HepG2 (cell line): ENCODE measurements at regions not wholly inside any gene's neighbourhood (a gene's known extent, or its start where the extent isn't known, plus 50 kb on each side); places are given as distances from the start of the nearest gene placed in this dataset.
A peak's percentile ranks its signal among the peaks of the same experiment; 100 is the strongest.

Experiments used
- ATAC-seq: fragments of 200-7000 bp; cut with Tn5 transposase; 3 replicates; pipeline ENCODE4 v1.9.1; 2020; ENCODE audit warnings: mild to moderate bottlenecking, moderate library complexity
- BruUV-seq: library from RNA; stranded (reverse); fragments of 400-500 nt; replicated peaks from 2 replicates; lab custom pipeline; 2021; lab: Mats Ljungman, UMichigan
- CTCF ChIA-PET: fragments of 300-600 bp; formaldehyde crosslinking; extraction: SDS; loops from one replicate; lab custom pipeline; 2021; ENCODE audit warnings: low total read pairs, inconsistent platforms, low intra/inter-chr PET ratio; lab: Yijun Ruan, JAX
- POLR2A ChIA-PET: fragments of 350-600 bp; sonication (Branson Sonifier 250); formaldehyde crosslinking; loops from one replicate; lab custom pipeline; 2020; ENCODE audit warnings: antibody characterized with exemption, inconsistent platforms; lab: Yijun Ruan, JAX
- DNase-seq: peaks from one replicate; pipeline ENCODE4 v3.0.0-alpha.2; 2015; ENCODE audit warnings: low spot score
- FAIRE-seq: peaks from 3 replicates; lab custom pipeline; 2011; peaks lifted over from hg19 to GRCh38; lab: Jason Lieb, UNC
- H2AFZ ChIP-seq: one replicate; pipeline ENCODE4 v1.6.1; 2011; ENCODE audit warnings: low read length, inconsistent platforms
- H3K27ac ChIP-seq: fragments of 300-600 bp; 3 replicates; pipeline ENCODE4 v1.8.0; 2011; ENCODE audit warnings: mixed run types, mild to moderate bottlenecking, mixed read lengths, low read length, inconsistent platforms; ENCODE audit not compliant: insufficient read depth; ENCODE audit errors: extremely low read length
- H3K27me3 ChIP-seq, 2 experiments: fragments of 200-600 bp in 1 of 2; 2 replicates in 1 of 2; 3 replicates in 1 of 2; pipeline versions ENCODE4 v1.6.0 to v1.8.0; 2011; ENCODE audit warnings: low read length in 2 of 2, mild to moderate bottlenecking in 2 of 2, moderate library complexity in 2 of 2, inconsistent platforms in 1 of 2; ENCODE audit not compliant: insufficient read depth in 2 of 2, control insufficient read depth in 1 of 2
- H3K36me3 ChIP-seq, 2 experiments: fragments of 200-600 bp in 1 of 2; replicated peaks in 1 of 2; 2 replicates in 1 of 2; 3 replicates in 1 of 2; pipeline versions ENCODE4 v1.5.1 to v1.8.0; 2011; ENCODE audit warnings: low read length in 2 of 2, inconsistent platforms in 1 of 2; ENCODE audit not compliant: insufficient read depth in 2 of 2, control insufficient read depth in 1 of 2
- H3K4me1 ChIP-seq: 2 replicates; pipeline ENCODE4 v1.5.1; 2012; ENCODE audit warnings: low read length, inconsistent platforms; ENCODE audit not compliant: insufficient read depth
- H3K4me2 ChIP-seq: 2 replicates; pipeline ENCODE4 v1.6.0; 2011; ENCODE audit warnings: low read depth, low read length, inconsistent platforms
- H3K4me3 ChIP-seq, 3 experiments: fragments of 200-600 bp in 1 of 3; sonication (generic), shearing (Covaris generic) in 1 of 3; replicated peaks in 1 of 3; 2 replicates each; pipeline ENCODE4 v1.5.1; 2011 to 2016; ENCODE audit warnings: low read length in 3 of 3, inconsistent platforms in 2 of 3, low read depth in 2 of 3, mild to moderate bottlenecking in 2 of 3, control low read depth in 1 of 3, mixed read lengths in 1 of 3; ENCODE audit not compliant: insufficient read depth in 1 of 3
- H3K79me2 ChIP-seq: one replicate; pipeline ENCODE4 v1.6.1; 2011; ENCODE audit warnings: low read length, inconsistent platforms; ENCODE audit not compliant: insufficient read depth
- H3K9ac ChIP-seq: 2 replicates; pipeline ENCODE4 v1.6.0; 2011; ENCODE audit warnings: mild to moderate bottlenecking, low read depth, low read length, inconsistent platforms; ENCODE audit not compliant: insufficient read depth
- H3K9me3 ChIP-seq: 2 replicates; pipeline ENCODE4 v1.5.1; 2012; ENCODE audit warnings: mild to moderate bottlenecking, low read length
- H4K20me1 ChIP-seq: 2 replicates; pipeline ENCODE4 v1.6.0; 2011; ENCODE audit warnings: inconsistent platforms, mild to moderate bottlenecking, low read length, moderate library complexity; ENCODE audit not compliant: insufficient read depth
- ELF1 ChIP-seq: sonication (generic); formaldehyde crosslinking; IDR thresholded peaks from 2 replicates; pipeline ENCODE4 v1.4.0; 2020; ENCODE audit warnings: missing genetic modification reagents
- MAFF ChIP-seq: IDR thresholded peaks from 2 replicates; pipeline ENCODE4 v1.6.1; 2011; ENCODE audit warnings: low read depth, low read length, improper control_type of control experiment
- MAFK ChIP-seq, 2 experiments: IDR thresholded peaks in 1 of 2; conservative IDR thresholded peaks in 1 of 2; 2 replicates each; pipeline ENCODE4 v1.6.1; 2011; ENCODE audit warnings: improper control_type of control experiment in 2 of 2, low read length in 2 of 2
- MYPOP ChIP-seq: sonication (generic); formaldehyde crosslinking; IDR thresholded peaks from 2 replicates; pipeline ENCODE4 v1.8.1; 2023; ENCODE audit warnings: mild to moderate bottlenecking, moderate library complexity, missing genetic modification reagents
- NFE2L1 ChIP-seq: sonication (generic); formaldehyde crosslinking; IDR thresholded peaks from 2 replicates; pipeline ENCODE4 v1.4.0; 2020; ENCODE audit warnings: missing genetic modification reagents, mild to moderate bottlenecking, borderline replicate concordance
- NR0B2 ChIP-seq: sonication (generic); formaldehyde crosslinking; IDR thresholded peaks from 2 replicates; pipeline ENCODE4 v1.4.0; 2020; ENCODE audit warnings: mild to moderate bottlenecking, missing genetic modification reagents
- NR2F6 ChIP-seq, 2 experiments: IDR thresholded peaks; 2 replicates each; pipeline ENCODE4 v1.6.1; 2016; ENCODE audit warnings: antibody characterized with exemption in 1 of 2, mild to moderate bottlenecking in 1 of 2
- RCOR2 ChIP-seq: IDR thresholded peaks from 2 replicates; pipeline ENCODE4 v1.6.1; 2016; ENCODE audit warnings: missing biosample characterization, missing genetic modification reagents
- SMC3 ChIP-seq: IDR thresholded peaks from 2 replicates; pipeline ENCODE4 v1.6.1; 2011; ENCODE audit warnings: low read length, improper control_type of control experiment
- ZBTB34 ChIP-seq: sonication (generic); formaldehyde crosslinking; IDR thresholded peaks from 2 replicates; pipeline ENCODE4 v1.8.0; 2022; ENCODE audit warnings: mild to moderate bottlenecking, missing genetic modification reagents
- ZBTB39 ChIP-seq: sonication (generic); formaldehyde crosslinking; IDR thresholded peaks from 2 replicates; pipeline ENCODE4 v1.5.0; 2020; ENCODE audit warnings: missing genetic modification reagents
- ZFP91 ChIP-seq: sonication (generic); formaldehyde crosslinking; IDR thresholded peaks from 2 replicates; pipeline ENCODE4 v1.9.0; 2022; ENCODE audit warnings: missing genetic modification reagents, mild to moderate bottlenecking, borderline replicate concordance
- ZNF12 ChIP-seq: sonication (generic); formaldehyde crosslinking; IDR thresholded peaks from 2 replicates; pipeline ENCODE4 v1.5.0; 2020; ENCODE audit warnings: missing genetic modification reagents
- ZNF256 ChIP-seq: sonication (generic); formaldehyde crosslinking; conservative IDR thresholded peaks from 2 replicates; pipeline ENCODE4 v1.4.0; 2020; ENCODE audit warnings: missing genetic modification reagents
- ZNF274 ChIP-seq: sonication (generic); formaldehyde crosslinking; IDR thresholded peaks from 2 replicates; pipeline ENCODE4 v1.5.1; 2020; ENCODE audit warnings: mild to moderate bottlenecking, missing genetic modification reagents
- ZNF704 ChIP-seq: sonication (generic); formaldehyde crosslinking; IDR thresholded peaks from 2 replicates; pipeline ENCODE4 v1.8.1; 2023; ENCODE audit warnings: mild to moderate bottlenecking, inconsistent platforms, moderate library complexity, missing genetic modification reagents, borderline replicate concordance
- ZNF777 ChIP-seq: sonication (generic); formaldehyde crosslinking; IDR thresholded peaks from 2 replicates; pipeline ENCODE4 v1.4.0; 2020; ENCODE audit warnings: missing genetic modification reagents
- WGBS: methylation state at CpG from one replicate; pipeline ENCODE4 v1.1.6; 2017; ENCODE audit warnings: low lambda C conversion rate; 5-methylcytosine and 5-hydroxymethylcytosine counted together
- in situ Hi-C: cut with HindIII; loops from 2 replicates; pipeline ENCODE4 v1.10.0; 2017; ENCODE audit warnings: low pct_unique_long_range_greater_than_20kb; ENCODE audit not compliant: extremely low pct_ligation_motif_present
- intact Hi-C: fragments of 100-400 bp; cut with micrococcal nuclease; formaldehyde crosslinking; loops from one replicate; pipeline ENCODE4 v1.10.0; 2022; ENCODE audit not compliant: unreplicated experiment

GRCh38 chr5:63456279-63456678 is 506.0 kb downstream of the HTR1A start (continued):
- TF ChIP-seq SMC3 (no peak), ZFP91 (CRISPR knock-in tag) (no peak), NR2F6 (IDR thresholded peaks at IDR 0.05) (no peak), NR2F6 (CRISPR knock-in tag; IDR thresholded peaks at IDR 0.05) (no peak), ZBTB39 (CRISPR knock-in tag) (no peak), ZNF274 (CRISPR knock-in tag) (no peak), ZNF256 (CRISPR knock-in tag) (no peak), ZNF777 (CRISPR knock-in tag) (no peak), NFE2L1 (CRISPR knock-in tag) (no peak), RCOR2 (CRISPR knock-in tag) (no peak)
- TF ChIP-seq, all 625 proteins: peak for 0

GRCh38 chr5:63451188-63451587 is 511.1 kb downstream of the HTR1A start:
- ATAC-seq = no peak
- H4K20me1 ChIP-seq = no peaks in the 10 kb centered on the region
- WGBS = 4% methylated on average over 2 of the region's 2 CpGs
- no peaks in the 10 kb centered on the region for H3K27me3 ChIP-seq
- H2AFZ ChIP-seq = no peak overlapping the region
- no peaks in the 10 kb centered on the region for H3K36me3 ChIP-seq
- no peak overlapping the region for H3K27ac ChIP-seq
- no peak overlapping the region for H3K9ac ChIP-seq
- BruUV-seq = no TSS peak
- H3K9me3 ChIP-seq = 0 out of 2 replicates have a peak, but pooled peaks cover 8% of the 10 kb centered on the region
- FAIRE-seq = no peak
- H3K4me3 ChIP-seq = no peak overlapping the region
- in situ Hi-C loops (no loop called here), intact Hi-C loops (no loop called here)
- CTCF ChIA-PET = no interaction called here
- no peaks in the 10 kb centered on the region for H3K79me2 ChIP-seq
- H3K4me1 ChIP-seq = no peaks in the 10 kb centered on the region
- DNase-seq = no peak
- no peak overlapping the region for H3K4me2 ChIP-seq
- POLR2A ChIA-PET = no interaction called here
- TF ChIP-seq ZNF12 (CRISPR knock-in tag) = no peak
- peak; percentile 59 to 83 for TF ChIP-seq MAFK (conservative IDR thresholded peaks at IDR 0.05 in 1 of 2, IDR thresholded peaks at IDR 0.05 in 1 of 2; ENCODE audit: low read length in 2 of 2)
- no peak for TF ChIP-seq ZBTB34 (CRISPR knock-in tag)
- no peak for TF ChIP-seq MYPOP (CRISPR knock-in tag)
- TF ChIP-seq ZNF704 (CRISPR knock-in tag) = no peak
- TF ChIP-seq MAFF = peak; percentile 66; the same call in 1 of the 2 replicates
- no peak for TF ChIP-seq NR0B2 (CRISPR knock-in tag)
- TF ChIP-seq ELF1 = no peak
